ENCODE measurements at regions not wholly inside any gene's neighbourhood (a gene's known extent, or its start where the extent isn't known, plus 50 kb on each side); places are given as distances from the start of the nearest gene placed in this dataset.

GRCh38 chr3:101069901-101070798 is 76.9 kb upstream of the ABI3BP start:
- H3K36me3 ChIP-seq (ENCODE audit: insufficient read depth in 1 of 2, low read depth in 1 of 2), result no peaks in the 10 kb centered on the region
- TF ChIP-seq, protein P1, sequence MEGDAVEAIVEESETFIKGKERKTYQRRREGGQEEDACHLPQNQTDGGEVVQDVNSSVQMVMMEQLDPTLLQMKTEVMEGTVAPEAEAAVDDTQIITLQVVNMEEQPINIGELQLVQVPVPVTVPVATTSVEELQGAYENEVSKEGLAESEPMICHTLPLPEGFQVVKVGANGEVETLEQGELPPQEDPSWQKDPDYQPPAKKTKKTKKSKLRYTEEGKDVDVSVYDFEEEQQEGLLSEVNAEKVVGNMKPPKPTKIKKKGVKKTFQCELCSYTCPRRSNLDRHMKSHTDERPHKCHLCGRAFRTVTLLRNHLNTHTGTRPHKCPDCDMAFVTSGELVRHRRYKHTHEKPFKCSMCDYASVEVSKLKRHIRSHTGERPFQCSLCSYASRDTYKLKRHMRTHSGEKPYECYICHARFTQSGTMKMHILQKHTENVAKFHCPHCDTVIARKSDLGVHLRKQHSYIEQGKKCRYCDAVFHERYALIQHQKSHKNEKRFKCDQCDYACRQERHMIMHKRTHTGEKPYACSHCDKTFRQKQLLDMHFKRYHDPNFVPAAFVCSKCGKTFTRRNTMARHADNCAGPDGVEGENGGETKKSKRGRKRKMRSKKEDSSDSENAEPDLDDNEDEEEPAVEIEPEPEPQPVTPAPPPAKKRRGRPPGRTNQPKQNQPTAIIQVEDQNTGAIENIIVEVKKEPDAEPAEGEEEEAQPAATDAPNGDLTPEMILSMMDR (IDR thresholded peaks at IDR 0.05), result peak; percentile 82
- no peak overlapping the region for H3K27ac ChIP-seq
- WGBS, 3 donors, result 50 to 63% (median 58%) methylated on average over 6 of the region's 6 CpGs
- intact Hi-C loops (cut with DNase I), result loop anchor here (2.0 to 10.0 kb wide), 4 partner anchors 125 to 313 kb away; no protein-coding TSS in a partner anchor
- H3K9me3 ChIP-seq, result no peaks in the 10 kb centered on the region
- no peak overlapping the region for H3K4me3 ChIP-seq
- ATAC-seq (peak; percentile 77 to 89 (median 85)), DNase-seq (peak; percentile 56 to 70)
- no peaks in the 10 kb centered on the region for H3K27me3 ChIP-seq (ENCODE audit: insufficient read depth in 3 of 3, low read length in 2 of 3)
- no peaks in the 10 kb centered on the region for H3K4me1 ChIP-seq

- Histone ChIP-seq H3K27me3 (ENCODE audit: insufficient read depth in 3 of 3, low read length in 2 of 3) (no peaks in the 10 kb centered on the region), H3K4me3 (no peak overlapping the region), H3K4me1 (no peaks in the 10 kb centered on the region), H3K27ac (no peak overlapping the region), H3K36me3 (ENCODE audit: insufficient read depth in 1 of 2, low read depth in 1 of 2) (no peaks in the 10 kb centered on the region), H3K9me3 (no peaks in the 10 kb centered on the region)
- TF ChIP-seq, protein P1 (IDR thresholded peaks at IDR 0.05), result no peak
- DNase-seq (no peak), ATAC-seq (no peak)
- intact Hi-C loops (cut with DNase I), result no loop called here
- 0 to 35% (median 13%) methylated on average over 1 of the region's 1 CpG for WGBS, 3 donors
Measured at GRCh38 chr3:101068876-101069606, 75.8 kb upstream of the ABI3BP start.

- DNase-seq, result no peak
- Histone ChIP-seq H3K9me3 (no peaks in the 10 kb centered on the region), H3K4me1 (no peaks in the 10 kb centered on the region), H3K36me3 (ENCODE audit: insufficient read depth in 1 of 2, low read depth in 1 of 2) (no peaks in the 10 kb centered on the region), H3K4me3 (no peak overlapping the region), H3K27me3 (ENCODE audit: insufficient read depth in 3 of 3, low read length in 2 of 3) (no peaks in the 10 kb centered on the region), H3K27ac (no peak overlapping the region)
- ATAC-seq, result no peak
- 41 to 67% (median 46%) methylated on average over 1 of the region's 1 CpG for WGBS, 3 donors
- TF ChIP-seq, protein P1 (IDR thresholded peaks at IDR 0.05), result no peak
- intact Hi-C loops (cut with DNase I), result no loop called here
Measured at GRCh38 chr3:101066711-101067129, 73.5 kb upstream of the ABI3BP start.

DNA sequence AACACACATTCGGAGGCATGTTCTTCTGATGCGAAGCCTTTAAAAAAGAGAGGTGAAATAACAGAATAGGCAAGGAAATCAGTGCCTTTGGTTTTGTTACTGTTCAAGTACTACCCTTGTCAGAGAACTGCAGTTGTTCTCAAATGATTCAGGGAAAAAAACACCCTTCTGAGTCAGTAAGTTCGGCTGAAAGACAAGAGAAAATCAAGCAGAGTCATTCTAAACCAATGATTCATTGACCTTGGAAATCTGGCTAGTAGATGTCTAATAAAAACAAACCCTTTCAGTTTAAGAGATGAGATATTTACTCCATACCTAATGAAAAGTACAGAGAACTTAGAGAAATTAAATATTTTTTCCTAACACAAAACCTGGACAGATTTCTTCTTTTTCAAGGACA is 72.7 kb upstream of the ABI3BP start:
- DNase-seq (no peak), ATAC-seq (peak in 1 of 4 donors; percentile 58)
- WGBS, 3 donors, result 52 to 74% (median 61%) methylated on average over 3 of the region's 3 CpGs
- Histone ChIP-seq H3K9me3 (no peaks in the 10 kb centered on the region), H3K27me3 (ENCODE audit: insufficient read depth in 3 of 3, low read length in 2 of 3) (no peaks in the 10 kb centered on the region), H3K4me1 (no peaks in the 10 kb centered on the region), H3K4me3 (no peak overlapping the region), H3K27ac (no peak overlapping the region), H3K36me3 (ENCODE audit: insufficient read depth in 1 of 2, low read depth in 1 of 2) (no peaks in the 10 kb centered on the region)
- intact Hi-C loops (cut with DNase I), result no loop called here
- TF ChIP-seq, protein P1 (IDR thresholded peaks at IDR 0.05), result no peak

All from psoas muscle (tissue), 7 donors.